DMS79 (cell line): ENCODE measurements at regions not wholly inside any gene's neighbourhood (a gene's known extent, or its start where the extent isn't known, plus 50 kb on each side); places are given as distances from the start of the nearest gene placed in this dataset.

Source experiments
- DNase-seq: peaks from one replicate; lab custom pipeline; 2025; lab: John Stamatoyannopoulos, UW

DNA sequence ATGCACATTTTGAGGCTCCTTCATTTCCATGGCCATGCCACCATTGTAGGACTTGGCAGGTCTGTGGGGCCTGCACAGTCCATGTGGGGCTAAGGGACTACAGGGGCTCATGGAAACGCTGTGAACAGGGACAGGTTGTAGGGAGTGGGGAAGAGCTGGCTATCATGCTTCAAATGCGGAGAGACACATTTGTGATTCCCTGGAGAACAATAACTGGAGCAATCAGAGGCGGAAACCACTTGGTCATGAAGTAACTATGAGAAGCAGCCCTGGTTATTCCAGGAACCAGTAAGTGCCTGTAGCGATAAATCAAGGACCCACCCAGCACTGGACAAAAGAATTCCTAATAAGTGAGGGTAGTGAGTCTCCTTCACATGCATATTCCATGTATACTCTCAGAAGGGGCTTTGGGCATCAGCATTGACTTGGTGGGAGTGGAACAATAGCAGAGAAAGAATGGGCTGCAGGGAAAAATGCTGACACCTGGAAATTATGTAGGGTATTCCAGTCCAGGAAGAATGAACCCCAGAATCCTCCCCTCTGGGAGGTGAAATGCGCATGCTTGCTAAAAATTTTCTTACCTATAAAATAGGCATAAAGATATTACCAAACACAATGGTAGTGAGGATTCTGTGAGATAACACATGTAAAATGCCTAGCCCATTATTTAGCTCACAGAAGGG lies 251.4 kb upstream of the ROPN1 start:
- DNase-seq: no peak

DNA sequence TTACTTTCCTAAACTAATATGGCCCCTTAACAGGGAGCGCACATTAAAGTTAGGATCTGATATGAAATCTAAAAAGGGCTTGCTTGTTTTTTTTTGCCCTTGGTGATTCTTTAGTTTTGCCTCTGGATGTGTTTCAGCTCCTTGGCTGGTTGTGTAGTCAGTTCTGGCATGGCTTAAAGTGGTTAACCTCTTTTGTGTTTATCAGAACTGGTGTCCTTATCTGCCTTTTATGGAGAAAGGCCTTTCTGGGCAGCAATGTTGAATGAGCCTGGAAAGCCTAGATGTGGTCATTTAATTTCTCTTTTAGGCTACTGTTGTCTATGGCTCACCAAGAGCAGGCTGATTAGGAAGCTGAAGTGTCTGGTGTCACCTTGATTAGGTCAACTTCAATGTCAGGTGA lies 254.5 kb upstream of the ROPN1 start:
- no peak for DNase-seq

DNA sequence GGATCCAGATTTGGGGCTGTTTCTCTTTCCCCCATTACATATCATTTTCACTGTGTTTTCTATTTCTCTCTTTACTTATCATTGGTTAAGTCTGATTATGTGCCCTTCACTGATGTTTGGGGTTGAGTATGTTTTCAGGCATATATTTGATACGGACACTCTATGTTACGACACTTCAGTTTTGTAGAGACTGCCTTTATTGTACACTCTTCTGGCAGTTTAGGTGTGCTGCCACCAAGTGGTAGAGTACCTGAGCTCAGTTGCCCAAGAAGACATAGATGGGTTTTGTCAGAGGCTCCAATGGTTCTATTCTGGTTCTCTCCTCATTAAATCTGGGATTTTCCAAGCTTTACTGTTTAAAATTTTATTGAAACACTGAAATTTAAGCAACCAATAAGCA lies 255.0 kb upstream of the ROPN1 start:
- no peak for DNase-seq

- no peak for DNase-seq
Measured at GRCh38 chr3:124248471-124249028, 256.6 kb upstream of the ROPN1 start.

- DNase-seq: no peak
Measured at GRCh38 chr3:124249038-124249437, 257.1 kb upstream of the ROPN1 start.

DNA sequence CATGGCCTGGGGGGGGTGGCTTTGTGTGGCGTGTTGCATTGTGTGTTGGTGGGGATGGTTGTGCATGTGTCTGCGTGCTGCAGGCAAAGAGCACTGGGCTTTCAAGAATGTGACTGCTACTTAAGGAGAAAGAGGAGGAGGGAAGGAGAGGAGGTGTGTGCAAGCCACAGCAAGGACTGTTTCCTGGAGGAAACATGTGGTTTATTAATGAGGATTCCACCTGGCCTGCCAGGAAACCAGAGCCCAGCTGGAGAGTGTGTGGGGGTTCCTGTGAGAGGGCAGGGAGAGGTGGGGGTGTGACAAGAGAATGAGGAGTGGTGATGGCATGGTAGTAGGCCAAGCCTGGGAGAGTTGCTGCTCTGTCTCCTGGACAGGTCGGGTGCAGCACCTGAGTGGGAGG lies 258.1 kb upstream of the ROPN1 start:
- no peak for DNase-seq

GRCh38 chr3:124256156-124256555 lies 264.2 kb upstream of the ROPN1 start:
- peak; percentile 70 for DNase-seq

DNA sequence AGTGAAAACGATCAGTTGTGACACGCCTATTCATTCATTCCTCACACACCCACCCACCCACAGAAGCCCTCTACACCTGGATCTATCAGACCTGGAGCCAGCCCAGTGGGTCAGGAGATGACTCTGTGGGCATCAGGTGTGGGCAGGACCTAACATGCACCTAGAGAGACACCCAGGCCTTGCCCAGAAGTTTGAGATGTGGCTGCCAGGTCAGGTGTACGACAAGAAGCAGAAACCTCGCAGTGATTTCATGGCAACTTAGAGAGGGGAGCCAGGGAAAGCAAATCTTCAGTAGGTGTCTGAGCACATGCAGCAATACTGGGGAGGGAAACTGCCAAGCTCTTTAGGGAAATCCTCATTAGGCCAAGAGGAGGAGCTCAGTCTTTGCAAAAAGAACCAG lies 264.7 kb upstream of the ROPN1 start:
- DNase-seq: peak; percentile 53

GRCh38 chr3:124257336-124257864 lies 265.5 kb upstream of the ROPN1 start:
- no peak for DNase-seq

DNA sequence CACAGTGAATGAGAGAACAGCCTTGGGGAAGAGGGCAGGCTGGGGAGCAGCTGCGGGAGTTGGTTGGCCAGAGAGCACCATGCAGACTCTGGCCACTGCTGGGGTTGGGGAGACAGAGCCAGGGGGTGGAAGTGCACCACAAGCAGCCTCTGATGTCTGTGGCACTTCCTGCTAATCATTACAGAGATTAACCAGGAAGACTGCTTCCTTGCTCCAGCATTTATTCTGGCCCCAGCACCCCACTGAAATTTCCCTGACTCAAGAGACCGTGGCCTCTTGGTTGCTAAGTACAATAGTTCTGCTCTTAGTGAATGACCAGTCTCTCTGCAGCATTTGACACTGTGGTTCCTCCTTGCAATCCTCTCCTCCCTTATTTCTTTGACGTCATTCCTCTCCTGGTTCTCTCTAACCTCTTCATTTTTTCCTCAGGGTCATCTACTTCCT lies 266.2 kb upstream of the ROPN1 start:
- DNase-seq: no peak

DNA sequence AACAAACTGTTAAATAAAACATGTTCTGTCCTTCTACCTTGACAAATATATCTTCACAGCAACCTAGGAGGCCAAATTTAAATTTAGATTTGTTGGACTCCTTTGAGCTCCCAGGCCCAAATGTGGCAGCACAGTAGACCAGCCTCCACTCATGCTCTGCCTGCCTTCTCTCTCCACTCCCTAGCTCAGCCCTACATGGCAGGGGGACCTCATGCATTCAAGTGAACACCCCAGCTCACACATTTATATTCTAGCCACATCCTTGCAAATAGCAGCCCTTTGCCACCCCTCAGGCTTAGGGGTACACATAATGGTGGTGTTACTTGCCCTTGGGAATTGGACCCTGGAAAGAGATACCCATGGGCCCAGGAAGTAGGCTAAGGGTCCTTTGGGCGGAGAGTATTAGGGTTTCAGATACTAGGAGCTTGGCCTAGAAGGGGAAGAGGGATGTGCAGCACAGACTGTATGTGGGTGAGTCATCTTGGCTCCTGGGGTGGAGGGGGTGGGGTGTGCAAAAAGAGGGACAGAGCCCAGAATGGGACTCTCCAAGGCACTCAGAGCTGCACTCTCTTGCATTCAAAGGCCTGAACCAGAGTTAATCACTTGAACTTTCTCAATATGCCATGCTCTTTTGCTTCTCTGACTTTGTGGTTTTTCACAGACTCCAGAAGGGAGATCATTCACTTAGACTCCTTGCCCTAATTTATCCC lies 268.4 kb upstream of the ROPN1 start:
- peak; percentile 74 for DNase-seq

GRCh38 chr3:124261306-124261705 lies 269.4 kb upstream of the ROPN1 start:
- no peak for DNase-seq

DNA sequence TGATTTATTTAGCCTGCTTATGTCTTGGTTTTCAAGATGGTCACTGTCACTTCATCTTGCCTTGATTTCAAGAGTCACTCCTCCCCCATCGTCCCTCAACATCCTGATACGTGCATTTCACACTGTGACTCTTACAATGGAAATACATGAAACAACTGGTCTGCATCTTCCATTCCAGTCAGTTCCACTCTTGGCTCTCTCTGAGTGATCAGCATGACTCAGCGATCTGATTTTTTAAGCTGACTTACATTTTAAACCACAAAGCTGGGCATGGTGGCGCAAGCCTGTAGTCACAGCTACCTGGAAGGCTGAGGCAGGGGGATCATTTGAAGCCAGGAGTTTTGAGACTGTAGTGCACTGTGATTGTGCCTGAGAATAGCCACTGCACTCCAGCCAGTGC lies 271.2 kb upstream of the ROPN1 start:
- DNase-seq: no peak

DNA sequence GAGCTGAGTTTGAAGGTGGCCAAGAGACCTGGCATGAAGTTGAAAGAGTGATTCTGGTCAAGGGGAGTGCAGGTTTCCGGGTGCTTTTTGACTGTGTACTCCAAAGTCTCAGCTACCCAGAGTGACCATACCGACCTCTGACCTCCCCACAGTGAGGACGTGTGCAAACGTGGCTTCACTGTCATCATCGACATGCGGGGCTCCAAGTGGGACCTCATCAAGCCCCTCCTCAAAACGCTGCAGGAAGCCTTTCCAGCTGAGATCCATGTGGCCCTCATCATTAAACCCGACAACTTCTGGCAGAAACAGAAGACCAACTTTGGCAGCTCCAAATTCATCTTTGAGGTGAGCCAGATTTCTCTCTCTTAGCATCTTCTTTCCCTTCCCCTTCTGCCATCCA lies 272.4 kb upstream of the ROPN1 start:
- DNase-seq: no peak

DNA sequence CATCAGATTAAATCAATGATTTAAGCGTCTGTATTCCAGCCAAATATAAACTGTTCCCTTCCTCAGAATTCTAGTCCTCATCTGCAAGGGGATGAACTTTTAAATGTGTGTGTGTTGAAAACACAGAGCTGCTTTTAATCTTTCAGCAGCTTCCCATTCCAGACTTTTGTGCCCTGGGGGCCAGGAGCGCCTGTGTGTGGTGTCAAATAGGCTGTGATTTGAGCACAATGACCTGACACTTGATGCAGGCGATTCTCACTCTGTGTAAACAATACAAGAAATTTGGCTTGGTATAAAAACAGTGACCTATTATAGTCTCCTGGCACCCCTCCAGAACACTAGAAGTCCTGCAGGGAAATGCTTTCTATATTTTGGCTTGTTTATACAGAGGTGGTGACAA lies 274.6 kb upstream of the ROPN1 start:
- peak; percentile 59 for DNase-seq

- DNase-seq: no peak
Measured at GRCh38 chr3:124267406-124267805, 275.5 kb upstream of the ROPN1 start.

- DNase-seq: no peak
Measured at GRCh38 chr3:124268355-124268754, 276.4 kb upstream of the ROPN1 start.

GRCh38 chr3:124269619-124270018 lies 277.7 kb upstream of the ROPN1 start:
- no peak for DNase-seq

DNA sequence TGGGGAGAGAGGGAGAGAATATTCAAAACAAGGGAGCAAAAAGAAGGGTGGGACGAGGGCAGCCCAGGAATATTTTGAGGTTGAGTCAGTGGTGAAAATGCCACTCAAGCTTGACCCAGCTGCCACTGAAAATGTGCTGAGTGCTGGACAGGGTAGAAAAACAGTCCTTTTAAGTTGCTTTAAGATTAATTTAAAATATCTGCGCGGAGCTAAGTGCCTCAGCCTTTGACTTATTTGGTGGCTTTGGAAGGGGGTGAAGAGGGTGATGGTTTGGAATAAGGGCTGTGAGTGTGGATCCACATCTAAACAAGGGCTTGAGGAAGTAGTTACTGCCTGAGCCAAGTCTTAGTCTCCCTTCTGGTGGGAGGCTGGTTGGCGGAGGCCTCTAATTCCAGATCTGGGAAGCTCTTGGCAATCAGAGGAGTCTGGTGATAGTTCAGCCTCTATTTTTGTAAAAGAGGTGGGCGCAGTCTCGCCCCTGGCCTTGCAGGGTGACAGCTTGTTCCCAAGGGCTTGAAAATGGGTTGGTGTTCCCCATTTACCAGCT lies 280.8 kb upstream of the ROPN1 start:
- DNase-seq: no peak

- DNase-seq: no peak
Measured at GRCh38 chr3:124273651-124274050, 281.7 kb upstream of the ROPN1 start.

GRCh38 chr3:124274051-124274450 lies 282.1 kb upstream of the ROPN1 start:
- DNase-seq: no peak

- DNase-seq: peak; percentile 64
Measured at GRCh38 chr3:124275412-124275811, 283.5 kb upstream of the ROPN1 start.

DNA sequence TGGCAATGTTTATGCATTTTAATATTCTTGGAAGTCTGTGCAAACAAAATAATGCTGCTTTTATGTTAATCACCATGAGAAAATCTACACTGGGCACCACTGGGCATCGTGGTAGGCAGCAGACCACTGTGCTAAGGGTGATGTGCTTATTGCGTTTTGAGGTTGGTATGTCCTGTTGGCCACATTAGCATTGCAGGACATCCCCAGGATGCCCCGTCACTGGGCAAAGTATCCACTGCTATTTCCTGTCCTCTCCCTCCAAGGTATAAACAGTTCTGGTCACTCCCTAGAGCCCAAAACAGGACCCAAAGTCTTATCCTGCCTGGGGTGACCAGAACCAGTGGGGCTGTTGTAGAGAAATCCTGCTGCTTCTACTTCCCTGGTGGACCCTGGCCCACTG lies 284.2 kb upstream of the ROPN1 start:
- no peak for DNase-seq
